ENCODE measurements at regions not wholly inside any gene's neighbourhood (a gene's known extent, or its start where the extent isn't known, plus 50 kb on each side); places are given as distances from the start of the nearest gene placed in this dataset.

DNA sequence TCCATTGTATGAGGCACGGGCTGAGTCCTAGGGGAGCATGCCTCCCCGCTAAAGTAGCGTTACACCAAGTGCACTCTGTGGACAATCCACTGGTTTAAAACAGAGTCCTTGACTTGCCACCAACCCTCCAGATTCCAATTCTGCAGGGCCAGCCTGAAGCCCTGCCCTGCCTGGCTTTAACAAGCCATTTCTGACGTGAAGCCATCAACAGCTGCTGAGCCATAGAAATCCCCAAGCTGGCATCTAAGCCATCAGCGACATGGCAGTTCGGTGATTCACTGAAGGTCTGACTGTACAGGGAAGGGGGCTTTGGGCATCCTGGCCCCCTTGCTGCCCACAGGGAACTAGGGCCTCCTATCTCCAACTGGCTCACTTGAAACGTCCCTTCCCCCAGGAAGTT, 265.7 kb downstream of the UACA start:
- TF ChIP-seq RCOR1 (IDR thresholded peaks at IDR 0.05; ENCODE audit: insufficient replicate concordance, low read length) (no peak), CHD1 (IDR thresholded peaks at IDR 0.05; ENCODE audit: low read depth, low read length) (no peak), MXI1 (IDR thresholded peaks at IDR 0.05; ENCODE audit: borderline replicate concordance, low read depth, low read length) (no peak)
- TF ChIP-seq, protein P1, sequence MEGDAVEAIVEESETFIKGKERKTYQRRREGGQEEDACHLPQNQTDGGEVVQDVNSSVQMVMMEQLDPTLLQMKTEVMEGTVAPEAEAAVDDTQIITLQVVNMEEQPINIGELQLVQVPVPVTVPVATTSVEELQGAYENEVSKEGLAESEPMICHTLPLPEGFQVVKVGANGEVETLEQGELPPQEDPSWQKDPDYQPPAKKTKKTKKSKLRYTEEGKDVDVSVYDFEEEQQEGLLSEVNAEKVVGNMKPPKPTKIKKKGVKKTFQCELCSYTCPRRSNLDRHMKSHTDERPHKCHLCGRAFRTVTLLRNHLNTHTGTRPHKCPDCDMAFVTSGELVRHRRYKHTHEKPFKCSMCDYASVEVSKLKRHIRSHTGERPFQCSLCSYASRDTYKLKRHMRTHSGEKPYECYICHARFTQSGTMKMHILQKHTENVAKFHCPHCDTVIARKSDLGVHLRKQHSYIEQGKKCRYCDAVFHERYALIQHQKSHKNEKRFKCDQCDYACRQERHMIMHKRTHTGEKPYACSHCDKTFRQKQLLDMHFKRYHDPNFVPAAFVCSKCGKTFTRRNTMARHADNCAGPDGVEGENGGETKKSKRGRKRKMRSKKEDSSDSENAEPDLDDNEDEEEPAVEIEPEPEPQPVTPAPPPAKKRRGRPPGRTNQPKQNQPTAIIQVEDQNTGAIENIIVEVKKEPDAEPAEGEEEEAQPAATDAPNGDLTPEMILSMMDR (conservative IDR thresholded peaks at IDR 0.05; ENCODE audit: low read depth, low read length): no peak
